Left lung (tissue), 4 donors: ENCODE measurements at regions not wholly inside any gene's neighbourhood (a gene's known extent, or its start where the extent isn't known, plus 50 kb on each side); places are given as distances from the start of the nearest gene placed in this dataset.
A peak's percentile ranks its signal among the peaks of the same experiment; 100 is the strongest.
"Not testable (repeated sequence)": the region's sequence is repeated elsewhere in the genome, so short reads cannot be mapped to it uniquely, and the experiment has no call there.

ENCODE experiments used
- ATAC-seq: fragments of 200-7000 bp; cut with Tn5 transposase; one replicate; pipeline ENCODE4 v1.9.1; 2020; ENCODE audit warnings: moderate library complexity
- DNase-seq, 4 donors: peaks; one replicate each; pipeline ENCODE4 v3.0.0-alpha.2; 2013 to 2020
- H3K27ac ChIP-seq, 2 donors: fragments of 200-600 bp; sonication (generic) in 1 of 2; one replicate each; pipeline versions ENCODE4 v1.5.0 to v1.8.0; 2020 to 2021
- H3K27me3 ChIP-seq, 2 donors: fragments of 200-600 bp; sonication (generic) in 1 of 2; one replicate each; pipeline versions ENCODE4 v1.5.0 to v1.8.0; 2020 to 2021
- H3K36me3 ChIP-seq, 2 donors: fragments of 200-600 bp; sonication (generic) in 1 of 2; one replicate each; pipeline versions ENCODE4 v1.5.0 to v1.8.0; 2020 to 2021
- H3K4me1 ChIP-seq, 2 donors: fragments of 200-600 bp; one replicate each; pipeline ENCODE4 v1.8.0; 2021
- H3K4me3 ChIP-seq, 2 donors: fragments of 200-600 bp; sonication (generic) in 1 of 2; one replicate each; pipeline versions ENCODE4 v1.5.0 to v1.8.0; 2020 to 2021; ENCODE audit warnings: mild to moderate bottlenecking in 1 of 2
- H3K9me3 ChIP-seq, 2 donors: fragments of 200-600 bp; sonication (generic) in 1 of 2; one replicate each; pipeline versions ENCODE4 v1.5.0 to v1.8.0; 2020 to 2021
- CTCF ChIP-seq, 2 donors: fragments of 200-600 bp; sonication (generic) in 1 of 2; IDR thresholded peaks; one replicate each; pipeline versions ENCODE4 v1.5.0 to v1.8.0; 2021; ENCODE audit warnings: antibody characterized with exemption in 2 of 2
- intact Hi-C, 2 donors: fragments of 100-400 bp; cut with DNase I; formaldehyde crosslinking; loops; one replicate each; pipeline versions ENCODE4 v1.11.2 to v1.14.2; 2022
- donor health status: DM: no; HTN: yes; CAD: no.
- donor health status: DM: no; HTN: no; CAD: no.

- no peaks in the 10 kb centered on the region for H3K36me3 ChIP-seq
- no peaks in the 10 kb centered on the region for H3K4me1 ChIP-seq
- no peaks in the 10 kb centered on the region for H3K27me3 ChIP-seq
- ATAC-seq (no peak), DNase-seq (no peak)
- H3K27ac ChIP-seq, result no peak overlapping the region
- no peaks in the 10 kb centered on the region for H3K9me3 ChIP-seq
- no peak overlapping the region for H3K4me3 ChIP-seq
- TF ChIP-seq CTCF (IDR thresholded peaks at IDR 0.05), result no peak
- intact Hi-C loops, result no loop called here
Measured at GRCh38 chr2:77720115-77720514, 197.9 kb upstream of the LRRTM4 start.

- intact Hi-C loops, result no loop called here
- ATAC-seq (no peak), DNase-seq (no peak)
- no peak overlapping the region for H3K27ac ChIP-seq
- no peaks in the 10 kb centered on the region for H3K27me3 ChIP-seq
- peaks cover 0 to 6% of the 10 kb centered on the region in 2 donors for H3K9me3 ChIP-seq
- H3K4me3 ChIP-seq, result no peak overlapping the region
- TF ChIP-seq CTCF (IDR thresholded peaks at IDR 0.05), result no peak
- no peaks in the 10 kb centered on the region for H3K4me1 ChIP-seq
- no peaks in the 10 kb centered on the region for H3K36me3 ChIP-seq
Measured at GRCh38 chr2:77721593-77721992, 199.4 kb upstream of the LRRTM4 start.

- H3K4me1 ChIP-seq, result no peaks in the 10 kb centered on the region
- intact Hi-C loops, result no loop called here
- ATAC-seq (no peak), DNase-seq (no peak)
- H3K27ac ChIP-seq, result no peak overlapping the region
- TF ChIP-seq CTCF (IDR thresholded peaks at IDR 0.05), result no peak
- no peaks in the 10 kb centered on the region for H3K27me3 ChIP-seq
- no peak overlapping the region for H3K4me3 ChIP-seq
- H3K9me3 ChIP-seq, result peaks cover 0 to 6% of the 10 kb centered on the region in 2 donors
- H3K36me3 ChIP-seq, result no peaks in the 10 kb centered on the region
Measured at GRCh38 chr2:77725045-77725444, 202.9 kb upstream of the LRRTM4 start.

GRCh38 chr2:77734662-77735340 is 212.6 kb upstream of the LRRTM4 start:
- ATAC-seq, intact Hi-C loops, H3K36me3 ChIP-seq, H3K27me3 ChIP-seq, H3K9me3 ChIP-seq, H3K27ac ChIP-seq, H3K4me1 ChIP-seq, H3K4me3 ChIP-seq: not testable (repeated sequence)
- peak in 1 of 4 donors; percentile 81 for DNase-seq

GRCh38 chr2:77737236-77737635 is 215.1 kb upstream of the LRRTM4 start:
- ATAC-seq, result no peak
- no peaks in the 10 kb centered on the region for H3K27me3 ChIP-seq
- no peak for TF ChIP-seq CTCF (IDR thresholded peaks at IDR 0.05)
- H3K36me3 ChIP-seq, result no peaks in the 10 kb centered on the region
- H3K9me3 ChIP-seq, result peaks cover 0 to 9% of the 10 kb centered on the region in 2 donors
- H3K27ac ChIP-seq, result no peak overlapping the region
- DNase-seq, result no peak
- intact Hi-C loops, result no loop called here
- H3K4me1 ChIP-seq, result no peaks in the 10 kb centered on the region
- no peak overlapping the region for H3K4me3 ChIP-seq

GRCh38 chr2:77746780-77747179 is 224.6 kb upstream of the LRRTM4 start:
- H3K36me3 ChIP-seq, result no peaks in the 10 kb centered on the region
- DNase-seq (no peak), ATAC-seq (no peak)
- no peak overlapping the region for H3K4me3 ChIP-seq
- peaks cover 0 to 2% of the 10 kb centered on the region in 2 donors for H3K9me3 ChIP-seq
- H3K27ac ChIP-seq, result no peak overlapping the region
- no peaks in the 10 kb centered on the region for H3K27me3 ChIP-seq
- intact Hi-C loops, result no loop called here
- no peaks in the 10 kb centered on the region for H3K4me1 ChIP-seq
- TF ChIP-seq CTCF (IDR thresholded peaks at IDR 0.05), result no peak

GRCh38 chr2:77753710-77754345 is 231.7 kb upstream of the LRRTM4 start:
- ATAC-seq, H3K4me3 ChIP-seq, H3K27me3 ChIP-seq, H3K9me3 ChIP-seq, H3K27ac ChIP-seq, DNase-seq, H3K4me1 ChIP-seq, H3K36me3 ChIP-seq, intact Hi-C loops: not testable (repeated sequence)
